ENCODE measurements at regions not wholly inside any gene's neighbourhood (a gene's known extent, or its start where the extent isn't known, plus 50 kb on each side); places are given as distances from the start of the nearest gene placed in this dataset.

DNA sequence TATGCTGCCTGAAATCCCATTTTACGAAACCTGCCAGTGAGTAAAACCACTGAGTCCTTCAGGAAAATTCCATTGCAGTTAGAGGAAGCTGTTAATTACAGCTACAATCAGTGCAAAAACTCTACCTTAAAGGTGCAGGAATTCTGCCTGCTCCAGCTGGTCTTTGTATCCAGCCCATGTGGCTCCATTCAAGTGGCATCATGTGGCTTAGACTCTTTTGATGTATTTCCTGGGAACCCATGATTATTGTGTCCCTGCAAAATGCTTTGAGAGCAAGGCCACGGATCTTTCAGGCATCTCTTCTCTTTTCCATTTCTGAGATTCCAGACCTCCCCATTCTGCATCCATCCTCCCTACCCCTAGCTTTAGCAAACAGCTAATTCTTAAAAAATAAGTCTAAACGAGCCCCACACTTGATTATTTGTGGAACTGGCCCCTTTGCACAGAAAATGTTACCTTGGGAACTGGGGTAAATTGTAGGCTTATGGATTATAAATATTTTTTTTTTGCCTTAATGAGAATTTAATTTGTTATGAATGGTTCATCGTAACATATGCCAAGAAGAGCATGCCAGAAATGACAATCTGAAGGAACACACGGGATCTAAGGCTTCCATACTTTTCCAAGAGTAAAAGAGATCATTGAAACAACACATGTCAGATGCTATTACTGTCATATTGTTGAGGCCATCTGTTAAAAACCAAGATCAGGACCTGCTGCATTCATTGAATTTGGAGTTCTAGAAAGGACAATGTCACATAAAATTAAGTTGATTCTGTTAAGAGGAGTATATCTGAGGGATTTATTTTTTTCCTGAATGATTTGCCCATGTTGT is 144.6 kb downstream of the TPH2 start:
- no peaks in the 10 kb centered on the region for H3K36me3 ChIP-seq (ENCODE audit: low read depth)
- H3K4me2 ChIP-seq (ENCODE audit: unreplicated experiment): no peak overlapping the region
- H3K27me3 ChIP-seq (replicated peaks; ENCODE audit: insufficient read depth): no peaks in the 10 kb centered on the region
- 4 to 6% methylated on average over 5 of the region's 5 CpGs for WGBS, 2 experiments (ENCODE audit: low coverage in 1 of 2, low lambda C conversion rate in 2 of 2, missing lambda C conversion rate in 2 of 2)
- TF ChIP-seq EZH2 (IDR thresholded peaks at IDR 0.05; ENCODE audit: insufficient read depth, poor library complexity, severe bottlenecking): no peak
- TF ChIP-seq EZH2phosphoT487 (IDR thresholded peaks at IDR 0.05; ENCODE audit: insufficient read depth, low read depth): no peak
- no peak for DNase-seq
- no peaks in the 10 kb centered on the region for H3K9me3 ChIP-seq (ENCODE audit: low read depth)
- no peak overlapping the region for H3K9ac ChIP-seq
- no peaks in the 10 kb centered on the region for H3K79me2 ChIP-seq (ENCODE audit: insufficient read depth)
- no peaks in the 10 kb centered on the region for H3K4me1 ChIP-seq (ENCODE audit: insufficient read depth)
- no peaks in the 10 kb centered on the region for H4K20me1 ChIP-seq (ENCODE audit: insufficient read depth)
- no peaks in the 10 kb centered on the region for H3K9me2 ChIP-seq (ENCODE audit: insufficient read depth)
- no peak overlapping the region for H2AFZ ChIP-seq
- H3F3A ChIP-seq (ENCODE audit: insufficient read depth): no peaks in the 10 kb centered on the region
- in situ Hi-C loops (cut with MboI): no loop called here
- H3K27ac ChIP-seq: no peak overlapping the region
- H3K4me3 ChIP-seq: no peak overlapping the region

DNA sequence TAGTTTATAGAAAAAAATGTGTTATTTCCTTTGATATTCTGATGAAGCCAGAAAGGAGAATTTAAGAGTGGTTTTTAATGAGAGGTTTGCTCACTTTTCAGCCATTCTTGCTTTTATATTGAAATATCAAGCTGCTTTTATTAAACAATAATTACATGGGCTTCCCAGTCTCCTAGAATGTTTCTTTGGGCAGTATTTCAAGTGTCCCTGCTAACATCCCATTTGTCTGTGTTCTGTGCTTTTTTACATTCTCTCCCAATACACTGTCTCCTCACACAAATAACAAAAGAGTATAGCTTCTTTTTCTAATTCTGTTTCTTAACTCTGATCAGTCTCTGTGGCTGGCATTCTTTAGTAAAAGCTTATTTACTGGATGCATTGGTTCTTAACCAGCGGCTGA is 145.4 kb downstream of the TPH2 start:
- no peaks in the 10 kb centered on the region for H3K9me2 ChIP-seq (ENCODE audit: insufficient read depth)
- no peak for DNase-seq
- H3K27me3 ChIP-seq (replicated peaks; ENCODE audit: insufficient read depth): no peaks in the 10 kb centered on the region
- 10 to 19% methylated on average over 1 of the region's 1 CpG for WGBS, 2 experiments (ENCODE audit: low coverage in 1 of 2, low lambda C conversion rate in 2 of 2, missing lambda C conversion rate in 2 of 2)
- TF ChIP-seq EZH2 (IDR thresholded peaks at IDR 0.05; ENCODE audit: insufficient read depth, poor library complexity, severe bottlenecking) (no peak), EZH2phosphoT487 (IDR thresholded peaks at IDR 0.05; ENCODE audit: insufficient read depth, low read depth) (no peak)
- no peaks in the 10 kb centered on the region for H3F3A ChIP-seq (ENCODE audit: insufficient read depth)
- H3K4me3 ChIP-seq: no peak overlapping the region
- in situ Hi-C loops (cut with MboI): no loop called here
- no peak overlapping the region for H2AFZ ChIP-seq
- H3K4me1 ChIP-seq (ENCODE audit: insufficient read depth): no peaks in the 10 kb centered on the region
- no peaks in the 10 kb centered on the region for H3K9me3 ChIP-seq (ENCODE audit: low read depth)
- H3K9ac ChIP-seq: no peak overlapping the region
- H3K36me3 ChIP-seq (ENCODE audit: low read depth): no peaks in the 10 kb centered on the region
- H3K27ac ChIP-seq: no peak overlapping the region
- no peak overlapping the region for H3K4me2 ChIP-seq (ENCODE audit: unreplicated experiment)
- no peaks in the 10 kb centered on the region for H4K20me1 ChIP-seq (ENCODE audit: insufficient read depth)
- H3K79me2 ChIP-seq (ENCODE audit: insufficient read depth): no peaks in the 10 kb centered on the region

DNA sequence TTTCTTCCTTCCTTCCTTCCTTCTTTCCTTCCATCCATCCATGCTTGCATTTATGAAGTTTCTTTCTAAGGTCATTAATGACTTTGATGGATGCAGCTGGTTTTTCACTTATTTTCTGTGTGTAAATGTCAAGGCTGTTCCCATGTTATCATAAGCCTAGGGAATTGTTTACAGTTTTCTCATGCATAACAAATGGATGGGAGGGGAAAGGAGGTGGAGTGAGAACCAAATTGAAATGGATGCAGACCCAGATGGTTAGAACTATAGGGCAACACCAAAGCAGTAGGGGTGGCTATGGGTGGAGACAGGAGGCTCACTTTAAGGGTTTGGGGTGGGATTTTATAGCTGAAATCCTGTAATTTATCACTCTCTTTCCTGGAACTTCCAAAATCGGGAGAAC is 146.2 kb downstream of the TPH2 start:
- Histone ChIP-seq H3K9ac (no peak overlapping the region), H3K4me2 (ENCODE audit: unreplicated experiment) (no peak overlapping the region), H3K36me3 (ENCODE audit: low read depth) (no peaks in the 10 kb centered on the region), H3K9me2 (ENCODE audit: insufficient read depth) (no peaks in the 10 kb centered on the region), H3K79me2 (ENCODE audit: insufficient read depth) (no peaks in the 10 kb centered on the region), H2AFZ (no peak overlapping the region), H3K27me3 (replicated peaks; ENCODE audit: insufficient read depth) (no peaks in the 10 kb centered on the region), H4K20me1 (ENCODE audit: insufficient read depth) (no peaks in the 10 kb centered on the region), H3K4me1 (ENCODE audit: insufficient read depth) (no peaks in the 10 kb centered on the region), H3F3A (ENCODE audit: insufficient read depth) (no peaks in the 10 kb centered on the region), H3K9me3 (ENCODE audit: low read depth) (no peaks in the 10 kb centered on the region), H3K4me3 (no peak overlapping the region), H3K27ac (no peak overlapping the region)
- TF ChIP-seq EZH2 (IDR thresholded peaks at IDR 0.05; ENCODE audit: insufficient read depth, poor library complexity, severe bottlenecking): no peak
- TF ChIP-seq EZH2phosphoT487 (IDR thresholded peaks at IDR 0.05; ENCODE audit: insufficient read depth, low read depth): no peak
- in situ Hi-C loops (cut with MboI): no loop called here
- 0% methylated on average over 1 of the region's 1 CpG for whole genome bisulfite sequencing, 2 experiments (ENCODE audit: low coverage in 1 of 2, low lambda C conversion rate in 2 of 2, missing lambda C conversion rate in 2 of 2)
- DNase-seq: no peak

DNA sequence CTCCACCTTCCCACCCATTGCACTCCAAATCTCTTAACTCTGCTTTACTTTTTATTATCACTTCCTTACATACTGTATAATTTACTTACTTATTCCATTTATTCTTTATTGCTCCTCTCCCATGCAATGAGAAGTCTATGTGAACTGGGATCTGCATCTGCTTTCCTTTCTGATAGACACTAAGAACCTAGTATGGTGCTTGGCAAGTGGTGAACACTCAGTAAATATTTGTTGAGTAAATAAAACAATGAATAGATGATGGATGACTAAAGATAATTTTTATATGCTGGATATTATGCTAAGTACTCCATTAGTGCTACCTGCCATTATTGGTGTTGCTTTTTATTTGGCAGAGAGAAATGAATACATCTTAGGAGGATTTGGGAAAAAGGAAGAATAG is 151.0 kb downstream of the TPH2 start:
- no peak overlapping the region for H2AFZ ChIP-seq
- H3K4me3 ChIP-seq: no peak overlapping the region
- H3K9me2 ChIP-seq (ENCODE audit: insufficient read depth): no peaks in the 10 kb centered on the region
- DNase-seq: no peak
- H4K20me1 ChIP-seq (ENCODE audit: insufficient read depth): no peaks in the 10 kb centered on the region
- no peaks in the 10 kb centered on the region for H3K4me1 ChIP-seq (ENCODE audit: insufficient read depth)
- no peaks in the 10 kb centered on the region for H3K36me3 ChIP-seq (ENCODE audit: low read depth)
- in situ Hi-C loops (cut with MboI): no loop called here
- no peaks in the 10 kb centered on the region for H3F3A ChIP-seq (ENCODE audit: insufficient read depth)
- no peaks in the 10 kb centered on the region for H3K27me3 ChIP-seq (replicated peaks; ENCODE audit: insufficient read depth)
- H3K9me3 ChIP-seq (ENCODE audit: low read depth): no peaks in the 10 kb centered on the region
- no peak overlapping the region for H3K4me2 ChIP-seq (ENCODE audit: unreplicated experiment)
- H3K27ac ChIP-seq: no peak overlapping the region
- no peak overlapping the region for H3K9ac ChIP-seq
- TF ChIP-seq EZH2 (IDR thresholded peaks at IDR 0.05; ENCODE audit: insufficient read depth, poor library complexity, severe bottlenecking) (no peak), EZH2phosphoT487 (IDR thresholded peaks at IDR 0.05; ENCODE audit: insufficient read depth, low read depth) (no peak)
- H3K79me2 ChIP-seq (ENCODE audit: insufficient read depth): no peaks in the 10 kb centered on the region

Measured in GM23248 (cell line).